ENCODE measurements at regions not wholly inside any gene's neighbourhood (a gene's known extent, or its start where the extent isn't known, plus 50 kb on each side); places are given as distances from the start of the nearest gene placed in this dataset.

GRCh38 chr12:130064999-130065398, 97.3 kb upstream of the FZD10 start:
- 13% methylated on average over 4 of the region's 4 CpGs for WGBS (ENCODE audit: missing lambda C conversion rate)
- no peaks in the 10 kb centered on the region for H3K4me1 ChIP-seq
- FAIRE-seq (no peak), ATAC-seq (no peak), DNase-seq (ENCODE audit: low read depth in 1 of 2, low spot score in 1 of 2) (no peak)
- H3K9me3 ChIP-seq, result no peaks in the 10 kb centered on the region; the same call in 2 of the 3 replicates
- no peak overlapping the region for H3K4me3 ChIP-seq
- TF ChIP-seq HOXA7 (CRISPR knock-in tag; IDR thresholded peaks at IDR 0.05) (no peak), EP300 (IDR thresholded peaks at IDR 0.05) (no peak), ESRRA (IDR thresholded peaks at IDR 0.05; ENCODE audit: borderline replicate concordance, low read length) (no peak), PHF8 (IDR thresholded peaks at IDR 0.05; ENCODE audit: borderline replicate concordance, low read depth) (no peak), MAX (IDR thresholded peaks at IDR 0.05) (no peak), EHMT2 (IDR thresholded peaks at IDR 0.05; ENCODE audit: low read depth) (no peak), RFX5 (IDR thresholded peaks at IDR 0.05) (no peak)
- H3K4me2 ChIP-seq, result no peak overlapping the region
- ChIA-PET CTCF (interaction anchor here (1.0 kb wide), 1 partner anchor 16 kb away, joined by 3 read pairs; no protein-coding TSS in a partner anchor), POLR2A (no interaction called here)
- H3K27ac ChIP-seq, result no peak overlapping the region

- Histone ChIP-seq H3K27ac (no peak overlapping the region), H3K4me2 (no peak overlapping the region), H3K4me3 (no peak overlapping the region), H3K9me3 (no peaks in the 10 kb centered on the region; the same call in 2 of the 3 replicates), H3K4me1 (no peaks in the 10 kb centered on the region)
- FAIRE-seq, result no peak
- TF ChIP-seq CBX2 (IDR thresholded peaks at IDR 0.05; ENCODE audit: borderline replicate concordance, low read depth) (no peak), KDM1A (IDR thresholded peaks at IDR 0.05; ENCODE audit: low read depth) (no peak), CTCF (IDR thresholded peaks at IDR 0.05) (no peak), ZC3H11A (IDR thresholded peaks at IDR 0.05) (no peak)
- ChIA-PET CTCF (interaction anchor here (1.1 kb wide), 1 partner anchor 18 kb away, joined by 3 read pairs; no protein-coding TSS in a partner anchor), POLR2A (no interaction called here)
- DNase-seq (ENCODE audit: low read depth in 1 of 2, low spot score in 1 of 2), result no peak
- ATAC-seq, result no peak
- 9% methylated on average over 5 of the region's 5 CpGs for WGBS (ENCODE audit: missing lambda C conversion rate)
Measured at GRCh38 chr12:130066742-130067141, 95.5 kb upstream of the FZD10 start.

- FAIRE-seq (no peak), ATAC-seq (no peak), DNase-seq (ENCODE audit: low read depth in 1 of 2, low spot score in 1 of 2) (no peak)
- Histone ChIP-seq H3K4me1 (no peaks in the 10 kb centered on the region), H3K9me3 (no peaks in the 10 kb centered on the region; the same call in 2 of the 3 replicates), H3K4me3 (no peak overlapping the region), H3K27ac (no peak overlapping the region), H3K4me2 (no peak overlapping the region)
- POLR2A ChIA-PET, result no interaction called here
- TF ChIP-seq FOXS1 (CRISPR knock-in tag; IDR thresholded peaks at IDR 0.05) (no peak), E2F6 (IDR thresholded peaks at IDR 0.05; ENCODE audit: borderline replicate concordance, low read depth) (no peak), CHD4 (IDR thresholded peaks at IDR 0.05; ENCODE audit: borderline replicate concordance) (no peak), ZSCAN20 (CRISPR knock-in tag; IDR thresholded peaks at IDR 0.05) (no peak), HEYL (CRISPR knock-in tag; IDR thresholded peaks at IDR 0.05) (no peak), HOXB13 (CRISPR knock-in tag; IDR thresholded peaks at IDR 0.05; ENCODE audit: low read depth) (no peak), MYC (IDR thresholded peaks at IDR 0.05; ENCODE audit: borderline replicate concordance, low read length) (no peak), EP300 (IDR thresholded peaks at IDR 0.05) (no peak), FOSB (CRISPR knock-in tag; IDR thresholded peaks at IDR 0.05) (no peak), NFE2L2 (conservative IDR thresholded peaks at IDR 0.05; ENCODE audit: low read length) (no peak), CBX8 (IDR thresholded peaks at IDR 0.05) (no peak), EHF (CRISPR knock-in tag; IDR thresholded peaks at IDR 0.05) (no peak), HMGXB4 (CRISPR knock-in tag; IDR thresholded peaks at IDR 0.05; ENCODE audit: borderline replicate concordance) (no peak), HOXA7 (CRISPR knock-in tag; IDR thresholded peaks at IDR 0.05) (no peak), USF2 (IDR thresholded peaks at IDR 0.05) (no peak), RARB (CRISPR knock-in tag; IDR thresholded peaks at IDR 0.05) (no peak), ZC3H11A (IDR thresholded peaks at IDR 0.05) (no peak), MAZ (IDR thresholded peaks at IDR 0.05; ENCODE audit: borderline replicate concordance, low read depth, low read length) (no peak), ESRRA (IDR thresholded peaks at IDR 0.05; ENCODE audit: borderline replicate concordance, low read length) (no peak)
- WGBS (ENCODE audit: missing lambda C conversion rate), result 52% methylated on average over 11 of the region's 11 CpGs
- CTCF ChIA-PET, result no interaction called here
Measured at GRCh38 chr12:130068741-130069140, 93.5 kb upstream of the FZD10 start.
